HG02623 (cell line): ENCODE measurements at regions not wholly inside any gene's neighbourhood (a gene's known extent, or its start where the extent isn't known, plus 50 kb on each side); places are given as distances from the start of the nearest gene placed in this dataset.

Experiments
- ATAC-seq: cut with Tn5 transposase; IDR thresholded peaks from one replicate; pipeline ENCODE4 v1.9.1; 2021; ENCODE audit warnings: moderate library complexity; ENCODE audit not compliant: unreplicated experiment

GRCh38 chr1:228917342-228917741 lies 182.1 kb downstream of the RHOU start:
- ATAC-seq = no peak

GRCh38 chr1:228917755-228918154 lies 182.5 kb downstream of the RHOU start:
- no peak for ATAC-seq

- ATAC-seq = no peak
These were observed 183.1 kb downstream of the RHOU start for GRCh38 chr1:228918335-228918734.

GRCh38 chr1:228919914-228920313 lies 184.6 kb downstream of the RHOU start:
- no peak for ATAC-seq

- no peak for ATAC-seq
These were observed 185.6 kb downstream of the RHOU start for GRCh38 chr1:228920831-228921230.

- ATAC-seq = no peak
These were observed 186.2 kb downstream of the RHOU start for GRCh38 chr1:228921481-228921880.

GRCh38 chr1:228922722-228923376 lies 187.6 kb downstream of the RHOU start:
- no peak for ATAC-seq

- ATAC-seq = no peak
These were observed 188.9 kb downstream of the RHOU start for GRCh38 chr1:228923973-228924686.

GRCh38 chr1:228925691-228926090 lies 190.4 kb downstream of the RHOU start:
- no peak for ATAC-seq

GRCh38 chr1:228927421-228927820 lies 192.1 kb downstream of the RHOU start:
- ATAC-seq = no peak

- no peak for ATAC-seq
These were observed 192.9 kb downstream of the RHOU start for GRCh38 chr1:228927946-228928898.

GRCh38 chr1:228929476-228930027 lies 194.3 kb downstream of the RHOU start:
- no peak for ATAC-seq

- no peak for ATAC-seq
These were observed 195.2 kb downstream of the RHOU start for GRCh38 chr1:228930479-228930957.

- ATAC-seq = no peak
These were observed 198.5 kb downstream of the RHOU start for GRCh38 chr1:228933753-228934152.

- ATAC-seq = no peak
These were observed 200.0 kb downstream of the RHOU start for GRCh38 chr1:228935198-228935663.

- ATAC-seq = no peak
These were observed 200.8 kb downstream of the RHOU start for GRCh38 chr1:228935855-228936727.

GRCh38 chr1:228936881-228937280 lies 201.6 kb downstream of the RHOU start:
- no peak for ATAC-seq

- ATAC-seq = no peak
These were observed 202.1 kb downstream of the RHOU start for GRCh38 chr1:228937351-228937750.

- ATAC-seq = no peak
These were observed 202.7 kb downstream of the RHOU start for GRCh38 chr1:228937851-228938536.
